ENCODE measurements at regions not wholly inside any gene's neighbourhood (a gene's known extent, or its start where the extent isn't known, plus 50 kb on each side); places are given as distances from the start of the nearest gene placed in this dataset.

- TF ChIP-seq YEATS2 (CRISPR knock-in tag; IDR thresholded peaks at IDR 0.05; ENCODE audit: borderline replicate concordance): no peak
- TF ChIP-seq KAT7 (CRISPR knock-in tag; IDR thresholded peaks at IDR 0.05; ENCODE audit: borderline replicate concordance): no peak
- TF ChIP-seq ARID4A (CRISPR knock-in tag; IDR thresholded peaks at IDR 0.05; ENCODE audit: borderline replicate concordance): no peak
- no peak for TF ChIP-seq THAP8 (CRISPR knock-in tag; IDR thresholded peaks at IDR 0.05; ENCODE audit: borderline replicate concordance)
- TF ChIP-seq MXI1 (IDR thresholded peaks at IDR 0.05; ENCODE audit: borderline replicate concordance, low read depth, low read length): no peak
These were observed 586.5 kb upstream of the EPHA7 start (continued) for GRCh38 chr6:94005835-94006234.

GRCh38 chr6:93992976-93993375 lies 573.6 kb upstream of the EPHA7 start:
- Histone ChIP-seq H3K9me3 (ENCODE audit: low read length) (no peaks in the 10 kb centered on the region), H3K9ac (ENCODE audit: insufficient read depth, low read depth, low read length) (no peak overlapping the region), H3K4me2 (ENCODE audit: low read depth, low read length) (no peak overlapping the region), H3K79me2 (ENCODE audit: insufficient read depth, low read length) (no peaks in the 10 kb centered on the region), H3K4me3 (replicated peaks in 1 of 3; ENCODE audit: insufficient read depth in 1 of 3, low read depth in 2 of 3, low read length in 3 of 3) (no peak overlapping the region), H2AFZ (ENCODE audit: low read length) (no peak overlapping the region), H3K27me3 (ENCODE audit: control insufficient read depth in 1 of 2, insufficient read depth in 2 of 2, low read length in 2 of 2) (no peaks in the 10 kb centered on the region), H4K20me1 (ENCODE audit: insufficient read depth, low read length) (no peaks in the 10 kb centered on the region), H3K27ac (ENCODE audit: extremely low read length, insufficient read depth, low read length) (no peak overlapping the region), H3K36me3 (replicated peaks in 1 of 2; ENCODE audit: control insufficient read depth in 1 of 2, insufficient read depth in 2 of 2, low read length in 2 of 2) (no peaks in the 10 kb centered on the region), H3K4me1 (ENCODE audit: insufficient read depth, low read length) (no peaks in the 10 kb centered on the region)
- BruUV-seq (replicated peaks): no TSS peak
- POLR2A ChIA-PET: no interaction called here
- intact Hi-C loops (cut with micrococcal nuclease; ENCODE audit: unreplicated experiment) (no loop called here), in situ Hi-C loops (cut with HindIII; ENCODE audit: extremely low pct_ligation_motif_present, low pct_unique_long_range_greater_than_20kb) (no loop called here)
- no peak for ATAC-seq
- no peak for FAIRE-seq
- whole genome bisulfite sequencing (ENCODE audit: low lambda C conversion rate): 3% methylated on average over 1 of the region's 1 CpG
- CTCF ChIA-PET (ENCODE audit: low intra/inter-chr PET ratio, low total read pairs): no interaction called here
- TF ChIP-seq ZNF709 (CRISPR knock-in tag; IDR thresholded peaks at IDR 0.05): no peak
- no peak for TF ChIP-seq TBX3 (IDR thresholded peaks at IDR 0.05; ENCODE audit: borderline replicate concordance)
- no peak for TF ChIP-seq MNT (IDR thresholded peaks at IDR 0.05)
- TF ChIP-seq LRRFIP1 (CRISPR knock-in tag; conservative IDR thresholded peaks at IDR 0.05): no peak
- no peak for TF ChIP-seq GTF2F1 (IDR thresholded peaks at IDR 0.05; ENCODE audit: low read length)
- TF ChIP-seq ZNF296 (CRISPR knock-in tag; conservative IDR thresholded peaks at IDR 0.05): no peak
- TF ChIP-seq USF2 (IDR thresholded peaks at IDR 0.05; ENCODE audit: low read depth, low read length): no peak
- TF ChIP-seq USF2 (CRISPR knock-in tag; IDR thresholded peaks at IDR 0.05; ENCODE audit: borderline replicate concordance): no peak
- DNase-seq (ENCODE audit: low spot score): no peak

All from HepG2 (cell line).